HEK293 (cell line): ENCODE measurements at regions not wholly inside any gene's neighbourhood (a gene's known extent, or its start where the extent isn't known, plus 50 kb on each side); places are given as distances from the start of the nearest gene placed in this dataset.

Source experiments
- ATF2 ChIP-seq: fragments of 450-650 bp; formaldehyde crosslinking; IDR thresholded peaks from 2 replicates; pipeline ENCODE4 v1.5.1; 2016; ENCODE audit warnings: missing biosample characterization, missing genetic modification characterization, low read depth
- CTCF ChIP-seq: fragments of 450-650 bp; formaldehyde crosslinking; IDR thresholded peaks from 2 replicates; pipeline ENCODE4 v1.5.1; 2016; ENCODE audit warnings: missing biosample characterization, missing genetic modification characterization
- KLF10 ChIP-seq: fragments of 450-650 bp; IDR thresholded peaks from 2 replicates; pipeline ENCODE4 v1.5.1; 2018; ENCODE audit warnings: missing biosample characterization, mild to moderate bottlenecking, missing genetic modification characterization
- YY1 ChIP-seq: fragments of 450-650 bp; formaldehyde crosslinking; IDR thresholded peaks from 2 replicates; pipeline ENCODE4 v1.5.1; 2018; ENCODE audit warnings: missing biosample characterization, missing genetic modification characterization
- ZNF558 ChIP-seq: fragments of 450-650 bp; formaldehyde crosslinking; IDR thresholded peaks from 2 replicates; pipeline ENCODE4 v1.5.1; 2016; ENCODE audit warnings: missing biosample characterization, missing genetic modification characterization
- ZNF623 ChIP-seq: fragments of 450-650 bp; formaldehyde crosslinking; IDR thresholded peaks from 2 replicates; pipeline ENCODE4 v1.5.1; 2016; ENCODE audit warnings: missing biosample characterization, missing genetic modification characterization

- no peak for TF ChIP-seq YY1 (tag by site-specific recombination)
- no peak for TF ChIP-seq CTCF (tag by site-specific recombination)
- no peak for TF ChIP-seq KLF10 (tag by site-specific recombination)
- TF ChIP-seq ATF2 = peak; percentile 27; the same call in 1 of the 2 replicates
- TF ChIP-seq ZNF623 (tag by site-specific recombination) = no peak
- TF ChIP-seq ZNF558 (tag by site-specific recombination) = no peak
Observed at GRCh38 chr5:17012289-17012688, 76.2 kb upstream of the MYO10 start.
